SK-N-SH (cell line): ENCODE measurements at regions not wholly inside any gene's neighbourhood (a gene's known extent, or its start where the extent isn't known, plus 50 kb on each side); places are given as distances from the start of the nearest gene placed in this dataset.

Experiments
- SIN3A ChIP-seq: IDR thresholded peaks from 2 replicates; pipeline ENCODE4 v1.6.1; 2012; ENCODE audit warnings: low read depth, mild to moderate bottlenecking, low read length, moderate library complexity, borderline replicate concordance
- TF ChIP-seq, protein P1 (sequence below): fragments of 200-600 bp; sonication (generic); IDR thresholded peaks from 2 replicates; pipeline ENCODE4 v1.6.1; 2017; ENCODE audit warnings: antibody characterized with exemption, mild to moderate bottlenecking, moderate library complexity

DNA sequence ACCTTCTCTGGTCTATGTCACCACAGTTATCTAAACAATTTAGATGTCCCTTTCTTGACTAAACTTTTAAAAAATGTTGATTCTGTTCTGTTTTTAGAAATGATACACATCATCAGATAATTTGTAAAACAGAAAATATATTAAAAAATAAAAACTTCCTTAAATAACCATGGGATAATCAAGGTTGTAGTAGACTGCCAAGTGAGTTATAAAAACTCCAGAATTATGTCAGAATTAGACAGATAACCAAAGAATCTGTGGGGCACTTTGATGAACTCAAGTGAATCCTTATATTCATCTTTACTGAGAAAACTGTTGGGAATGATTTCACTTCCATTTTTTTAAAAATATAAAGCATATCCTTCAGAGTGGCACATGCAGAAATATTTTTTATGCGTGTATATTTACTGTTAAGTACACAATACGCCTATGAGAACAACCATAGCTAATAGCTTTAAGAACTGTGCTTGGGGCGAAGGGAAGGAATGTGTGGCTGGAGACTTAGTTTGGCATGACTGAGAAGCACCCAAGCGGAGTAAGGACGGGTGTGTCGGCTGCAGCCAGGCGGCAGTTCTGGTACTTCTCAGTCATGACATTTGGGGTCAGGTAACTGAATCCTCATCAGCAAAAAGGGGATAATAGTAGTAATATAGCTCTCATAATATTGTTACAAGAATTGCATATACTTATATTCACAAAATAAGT is 604.7 kb upstream of the CITED2 start:
- no peak for TF ChIP-seq SIN3A
- TF ChIP-seq, protein P1, sequence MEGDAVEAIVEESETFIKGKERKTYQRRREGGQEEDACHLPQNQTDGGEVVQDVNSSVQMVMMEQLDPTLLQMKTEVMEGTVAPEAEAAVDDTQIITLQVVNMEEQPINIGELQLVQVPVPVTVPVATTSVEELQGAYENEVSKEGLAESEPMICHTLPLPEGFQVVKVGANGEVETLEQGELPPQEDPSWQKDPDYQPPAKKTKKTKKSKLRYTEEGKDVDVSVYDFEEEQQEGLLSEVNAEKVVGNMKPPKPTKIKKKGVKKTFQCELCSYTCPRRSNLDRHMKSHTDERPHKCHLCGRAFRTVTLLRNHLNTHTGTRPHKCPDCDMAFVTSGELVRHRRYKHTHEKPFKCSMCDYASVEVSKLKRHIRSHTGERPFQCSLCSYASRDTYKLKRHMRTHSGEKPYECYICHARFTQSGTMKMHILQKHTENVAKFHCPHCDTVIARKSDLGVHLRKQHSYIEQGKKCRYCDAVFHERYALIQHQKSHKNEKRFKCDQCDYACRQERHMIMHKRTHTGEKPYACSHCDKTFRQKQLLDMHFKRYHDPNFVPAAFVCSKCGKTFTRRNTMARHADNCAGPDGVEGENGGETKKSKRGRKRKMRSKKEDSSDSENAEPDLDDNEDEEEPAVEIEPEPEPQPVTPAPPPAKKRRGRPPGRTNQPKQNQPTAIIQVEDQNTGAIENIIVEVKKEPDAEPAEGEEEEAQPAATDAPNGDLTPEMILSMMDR: no peak
